ENCODE measurements at regions not wholly inside any gene's neighbourhood (a gene's known extent, or its start where the extent isn't known, plus 50 kb on each side); places are given as distances from the start of the nearest gene placed in this dataset.
A peak's percentile ranks its signal among the peaks of the same experiment; 100 is the strongest.

GRCh38 chr7:106371629-106372028, 86.8 kb upstream of the NAMPT start:
- Histone ChIP-seq H3K36me3 (ENCODE audit: control insufficient read depth in 4 of 4, insufficient read depth in 4 of 4, low read length in 4 of 4) (no peaks in the 10 kb centered on the region), H3K4me1 (ENCODE audit: control insufficient read depth in 5 of 5, insufficient read depth in 5 of 5, low read length in 5 of 5) (peaks cover 0 to 3% (median 2%) of the 10 kb centered on the region in 5 donors), H3K4me3 (no peak overlapping the region), H3K27me3 (ENCODE audit: control insufficient read depth in 3 of 3, insufficient read depth in 3 of 3, low read length in 2 of 3) (no peaks in the 10 kb centered on the region), H3K27ac (ENCODE audit: low read depth in 1 of 2, low read length in 1 of 2) (no peak overlapping the region), H3K9me3 (ENCODE audit: control insufficient read depth in 4 of 4, insufficient read depth in 3 of 4, low read length in 3 of 4) (peaks cover 0 to 2% (median 0%) of the 10 kb centered on the region in 4 donors), H3K9ac (ENCODE audit: insufficient read depth in 1 of 2, low read length in 2 of 2) (no peak overlapping the region)
- ATAC-seq (ENCODE audit: insufficient read depth, low FRiP score) (peak; percentile 59), DNase-seq (no peak)
- TF ChIP-seq CTCF (IDR thresholded peaks at IDR 0.05; ENCODE audit: control extremely low read depth, extremely low read depth): no peak
- 80 to 83% methylated on average over 4 of the region's 4 CpGs for WGBS, 2 donors

GRCh38 chr7:106370542-106370941, 85.8 kb upstream of the NAMPT start:
- H3K27ac ChIP-seq (ENCODE audit: low read depth in 1 of 2, low read length in 1 of 2): no peak overlapping the region
- 86 to 96% methylated on average over 10 of the region's 10 CpGs for WGBS, 2 donors

GRCh38 chr7:106369816-106370215, 85.0 kb upstream of the NAMPT start:
- DNase-seq (no peak), ATAC-seq (ENCODE audit: insufficient read depth, low FRiP score) (no peak)
- TF ChIP-seq CTCF (IDR thresholded peaks at IDR 0.05; ENCODE audit: control extremely low read depth, extremely low read depth): no peak
- H3K9ac ChIP-seq (ENCODE audit: insufficient read depth in 1 of 2, low read length in 2 of 2): no peak overlapping the region
- H3K27ac ChIP-seq (ENCODE audit: low read depth in 1 of 2, low read length in 1 of 2): no peak overlapping the region
- no peaks in the 10 kb centered on the region for H3K27me3 ChIP-seq (ENCODE audit: control insufficient read depth in 3 of 3, insufficient read depth in 3 of 3, low read length in 2 of 3)
- WGBS, 2 donors: 95% methylated on average over 2 of the region's 2 CpGs
- no peak overlapping the region for H3K4me3 ChIP-seq
- peaks cover 0 to 2% (median 0%) of the 10 kb centered on the region in 4 donors for H3K9me3 ChIP-seq (ENCODE audit: control insufficient read depth in 4 of 4, insufficient read depth in 3 of 4, low read length in 3 of 4)
- H3K4me1 ChIP-seq (ENCODE audit: control insufficient read depth in 5 of 5, insufficient read depth in 5 of 5, low read length in 5 of 5): peaks cover 0 to 3% (median 0%) of the 10 kb centered on the region in 5 donors
- no peaks in the 10 kb centered on the region for H3K36me3 ChIP-seq (ENCODE audit: control insufficient read depth in 4 of 4, insufficient read depth in 4 of 4, low read length in 4 of 4)

More at GRCh38 chr7:106370542-106370941, 85.8 kb upstream of the NAMPT start:
- Histone ChIP-seq H3K4me1 (ENCODE audit: control insufficient read depth in 5 of 5, insufficient read depth in 5 of 5, low read length in 5 of 5) (peaks cover 0 to 3% (median 0%) of the 10 kb centered on the region in 5 donors), H3K36me3 (ENCODE audit: control insufficient read depth in 4 of 4, insufficient read depth in 4 of 4, low read length in 4 of 4) (no peaks in the 10 kb centered on the region), H3K4me3 (no peak overlapping the region), H3K27me3 (ENCODE audit: control insufficient read depth in 3 of 3, insufficient read depth in 3 of 3, low read length in 2 of 3) (no peaks in the 10 kb centered on the region), H3K9ac (ENCODE audit: insufficient read depth in 1 of 2, low read length in 2 of 2) (no peak overlapping the region), H3K9me3 (ENCODE audit: control insufficient read depth in 4 of 4, insufficient read depth in 3 of 4, low read length in 3 of 4) (peaks cover 0 to 2% (median 0%) of the 10 kb centered on the region in 4 donors)
- no peak for DNase-seq
- no peak for TF ChIP-seq CTCF (IDR thresholded peaks at IDR 0.05; ENCODE audit: control extremely low read depth, extremely low read depth)
- no peak for ATAC-seq (ENCODE audit: insufficient read depth, low FRiP score)

- TF ChIP-seq CTCF (IDR thresholded peaks at IDR 0.05; ENCODE audit: control extremely low read depth, extremely low read depth): no peak
- peaks cover 0 to 2% (median 0%) of the 10 kb centered on the region in 4 donors for H3K9me3 ChIP-seq (ENCODE audit: control insufficient read depth in 4 of 4, insufficient read depth in 3 of 4, low read length in 3 of 4)
- H3K27ac ChIP-seq (ENCODE audit: low read depth in 1 of 2, low read length in 1 of 2): no peak overlapping the region
- no peaks in the 10 kb centered on the region for H3K27me3 ChIP-seq (ENCODE audit: control insufficient read depth in 3 of 3, insufficient read depth in 3 of 3, low read length in 2 of 3)
- ATAC-seq (ENCODE audit: insufficient read depth, low FRiP score): no peak
- no peak for DNase-seq
- H3K9ac ChIP-seq (ENCODE audit: insufficient read depth in 1 of 2, low read length in 2 of 2): no peak overlapping the region
- H3K4me3 ChIP-seq: no peak overlapping the region
- H3K36me3 ChIP-seq (ENCODE audit: control insufficient read depth in 4 of 4, insufficient read depth in 4 of 4, low read length in 4 of 4): no peaks in the 10 kb centered on the region
- WGBS, 2 donors: 85 to 88% methylated on average over 3 of the region's 3 CpGs
- H3K4me1 ChIP-seq (ENCODE audit: control insufficient read depth in 5 of 5, insufficient read depth in 5 of 5, low read length in 5 of 5): peaks cover 0 to 3% (median 0%) of the 10 kb centered on the region in 5 donors
Observed at GRCh38 chr7:106369352-106369751, 84.6 kb upstream of the NAMPT start.

Measured in lung (tissue), 11 donors.